ENCODE measurements at regions not wholly inside any gene's neighbourhood (a gene's known extent, or its start where the extent isn't known, plus 50 kb on each side); places are given as distances from the start of the nearest gene placed in this dataset.

- DNase-seq = no peak
Measured at GRCh38 chr1:99170516-99170915, 93.8 kb upstream of the PLPPR4 start.

DNA sequence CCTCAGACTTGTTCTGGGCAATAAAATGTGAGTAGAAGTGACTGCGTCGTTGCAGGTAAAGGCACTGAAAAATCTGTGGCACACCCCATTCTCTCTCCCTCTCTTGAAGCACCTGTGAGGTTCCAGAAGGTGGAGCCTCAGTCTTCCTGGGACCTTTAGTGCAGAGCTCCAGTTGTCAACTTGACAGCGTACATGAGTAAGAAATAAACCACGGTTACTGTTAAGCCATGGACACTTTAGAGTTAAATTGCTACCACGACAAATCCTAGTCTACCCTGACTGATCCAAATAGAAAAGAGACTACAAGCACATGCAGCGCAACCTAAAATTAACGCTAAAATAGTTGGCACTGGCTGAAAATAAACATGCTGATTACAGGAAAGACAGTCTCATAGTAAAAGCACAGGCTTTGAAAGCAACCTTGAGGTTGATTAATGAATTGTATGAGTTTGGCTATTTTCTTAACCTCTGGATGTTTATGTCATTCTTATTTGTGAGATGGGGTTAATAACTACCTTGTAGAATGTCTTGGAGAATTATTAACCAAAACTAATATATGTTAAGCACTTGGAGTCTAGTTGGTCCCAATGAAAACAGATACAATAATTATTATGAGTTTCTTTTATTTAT, 93.0 kb upstream of the PLPPR4 start:
- no peak for DNase-seq

DNA sequence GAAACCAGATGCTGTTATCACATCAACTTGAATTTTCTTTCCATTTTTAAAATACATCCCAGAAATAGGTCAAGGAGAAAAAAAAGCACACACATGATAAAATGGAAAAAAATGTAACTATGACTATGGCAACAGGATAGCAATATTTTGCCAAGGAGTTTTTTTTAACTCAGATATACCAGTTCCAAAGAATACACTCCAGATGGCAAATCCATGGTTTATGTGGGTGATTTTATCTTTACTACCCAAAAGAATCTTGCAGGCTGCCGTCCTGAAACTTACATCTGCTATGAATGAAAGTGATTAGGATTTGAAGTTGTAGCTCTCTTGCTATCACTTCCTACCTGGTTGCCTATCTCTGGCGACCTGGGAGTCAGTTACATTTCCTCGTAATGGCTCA, 91.0 kb upstream of the PLPPR4 start:
- no peak for DNase-seq

DNA sequence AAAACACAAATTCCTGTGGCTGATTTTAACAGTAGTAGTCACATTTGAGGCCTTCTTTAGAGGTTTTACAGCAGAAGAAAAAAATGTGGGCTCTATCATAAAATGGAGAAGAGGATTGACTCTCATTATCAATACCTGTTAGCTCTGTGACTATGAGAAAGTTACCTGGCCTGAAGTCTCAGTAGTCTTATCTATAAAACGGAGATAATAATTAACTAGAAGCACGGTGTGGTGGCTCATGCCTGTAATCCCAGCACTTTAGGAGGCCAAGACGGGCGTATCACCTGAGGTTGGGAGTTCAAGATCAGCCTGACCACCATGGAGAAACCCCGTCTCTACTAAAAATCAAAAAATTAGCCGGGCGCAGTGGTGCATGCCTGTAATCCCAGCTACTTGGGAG, 90.4 kb upstream of the PLPPR4 start:
- no peak for DNase-seq

DNA sequence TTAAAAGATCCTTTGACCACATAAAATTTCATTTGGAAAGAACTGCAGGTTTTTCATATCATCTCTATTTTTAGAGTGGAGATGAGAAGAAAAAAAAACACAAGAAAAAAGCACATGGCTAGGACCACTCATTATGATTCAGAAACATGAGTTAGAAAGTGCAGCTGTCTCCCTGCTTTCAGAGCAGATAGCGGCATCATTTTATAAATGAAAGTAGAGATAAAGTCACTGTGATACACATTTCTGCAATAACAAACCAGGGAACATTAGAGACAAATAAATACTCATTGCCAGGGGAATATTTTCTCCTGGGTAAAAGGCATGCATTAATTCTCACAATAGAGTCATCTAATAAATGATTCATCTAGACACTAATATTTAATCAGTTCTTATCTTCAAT, 87.5 kb upstream of the PLPPR4 start:
- DNase-seq = no peak

DNA sequence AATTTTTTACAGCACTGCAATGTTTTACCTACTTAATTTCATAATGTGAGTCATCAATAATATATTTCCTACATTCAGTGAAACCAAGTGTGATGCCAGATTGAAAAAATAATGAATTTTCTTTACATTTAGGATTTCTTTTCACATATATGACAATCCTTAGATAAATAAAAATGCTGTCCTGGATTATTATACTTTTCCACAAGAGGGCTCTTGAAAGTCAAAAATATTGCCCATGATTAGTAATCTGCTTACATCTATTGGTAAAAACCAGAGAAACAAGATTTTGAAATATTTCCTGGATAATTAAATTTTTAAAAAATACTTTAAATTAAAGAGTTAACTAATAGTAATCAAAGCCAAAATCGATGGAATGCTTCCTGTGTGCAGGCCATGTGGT, 86.8 kb upstream of the PLPPR4 start:
- no peak for DNase-seq

- peak; percentile 39 for DNase-seq
Measured at GRCh38 chr1:99180343-99180808, 83.9 kb upstream of the PLPPR4 start.

DNA sequence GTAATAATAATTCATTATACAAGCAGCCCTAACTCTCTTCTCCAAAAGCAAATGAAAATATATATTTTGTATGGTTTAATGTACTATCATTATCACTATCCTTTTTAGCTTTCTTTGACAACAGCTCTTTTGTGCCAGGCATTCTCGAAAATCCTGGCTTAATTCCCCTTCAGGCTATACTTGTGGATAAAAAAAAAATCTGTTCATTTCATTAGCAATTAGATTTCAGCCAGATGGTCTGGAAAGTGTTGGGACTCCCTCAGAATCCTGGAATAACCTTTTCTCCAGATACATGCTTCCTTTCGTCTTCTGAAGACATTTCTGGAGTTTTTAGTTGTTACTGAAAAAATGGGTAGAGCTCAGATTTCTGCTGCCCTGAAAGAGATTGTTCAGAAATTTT, 83.4 kb upstream of the PLPPR4 start:
- no peak for DNase-seq

DNA sequence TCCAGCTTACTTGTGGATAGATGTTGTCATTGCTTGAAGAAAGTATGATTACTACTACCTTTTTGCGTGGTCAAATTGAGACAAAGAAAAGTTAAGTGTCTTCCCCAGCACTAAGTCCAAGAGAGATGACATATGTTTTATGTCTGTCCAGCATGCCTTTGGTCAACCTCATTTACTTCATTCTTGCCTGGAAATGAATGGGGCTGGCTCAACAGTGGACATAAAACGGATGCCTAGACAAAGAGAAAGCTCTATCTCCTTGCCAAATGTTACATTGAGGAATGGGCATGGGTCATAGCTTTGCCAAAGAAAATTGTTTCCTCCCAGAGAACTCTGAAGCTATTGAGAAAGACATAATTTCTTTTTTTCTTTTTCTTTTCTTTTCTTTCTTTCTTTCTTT, 82.4 kb upstream of the PLPPR4 start:
- DNase-seq = no peak

DNA sequence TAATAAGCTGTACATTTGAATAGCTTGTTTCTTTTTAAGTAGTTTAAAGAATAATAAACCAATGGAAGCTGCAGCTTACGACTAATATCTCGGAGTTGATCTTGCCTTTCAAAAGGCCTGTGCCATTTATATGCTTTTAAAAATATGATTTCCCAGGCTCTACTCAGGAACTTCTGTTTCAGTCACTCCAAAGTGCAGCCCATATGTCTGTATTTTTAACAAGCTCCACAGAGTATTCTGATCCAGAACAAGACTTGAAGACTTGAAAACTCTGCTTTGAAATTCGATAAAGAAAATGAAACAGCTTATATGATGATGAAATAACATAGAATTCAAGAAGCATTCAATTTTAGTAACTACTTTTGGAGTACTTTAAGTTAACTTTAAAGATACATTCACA, 79.1 kb upstream of the PLPPR4 start:
- no peak for DNase-seq

- DNase-seq = no peak
Measured at GRCh38 chr1:99193431-99193830, 70.9 kb upstream of the PLPPR4 start.

- no peak for DNase-seq
Measured at GRCh38 chr1:99198393-99198792, 65.9 kb upstream of the PLPPR4 start.

GRCh38 chr1:99207216-99207615, 57.1 kb upstream of the PLPPR4 start:
- DNase-seq = no peak

Measured in NCI-H510A (cell line).